NT2/D1 (cell line): ENCODE measurements at regions not wholly inside any gene's neighbourhood (a gene's known extent, or its start where the extent isn't known, plus 50 kb on each side); places are given as distances from the start of the nearest gene placed in this dataset.

ENCODE experiments used
- SUZ12 ChIP-seq: IDR thresholded peaks from 2 replicates; pipeline ENCODE4 v1.6.1; 2011; ENCODE audit not compliant: insufficient read length, insufficient read depth; ENCODE audit errors: extremely low read depth
- YY1 ChIP-seq: IDR thresholded peaks from 2 replicates; pipeline ENCODE4 v1.6.1; 2011; ENCODE audit not compliant: insufficient read length, insufficient read depth
- ZNF274 ChIP-seq: IDR thresholded peaks from 2 replicates; pipeline ENCODE4 v1.6.1; 2011; ENCODE audit warnings: mild to moderate bottlenecking, low read depth, low read length

DNA sequence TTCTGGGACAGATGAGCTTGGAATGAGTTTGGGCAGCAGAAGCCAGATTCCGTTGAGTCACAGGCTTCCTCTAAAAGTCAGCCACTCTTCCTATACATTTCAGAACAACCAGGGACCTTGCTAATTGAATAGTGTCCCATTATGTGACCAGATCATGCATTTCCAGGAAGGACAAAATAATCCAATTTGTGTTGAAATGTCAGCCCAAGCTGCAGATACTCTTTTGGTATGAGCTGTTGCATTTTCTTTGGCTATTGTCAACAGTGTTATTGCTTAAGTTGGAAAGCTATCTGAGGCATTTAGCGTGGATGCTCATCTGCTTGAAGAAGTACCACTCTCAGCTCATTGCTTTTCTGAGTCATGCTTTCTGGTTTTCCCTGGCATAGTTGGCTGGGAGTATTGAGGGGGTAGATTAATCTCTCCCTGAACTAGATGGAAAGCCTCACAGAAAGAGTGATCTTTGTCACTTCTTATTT, 223.7 kb upstream of the HABP2 start:
- TF ChIP-seq ZNF274 = no peak
- no peak for TF ChIP-seq YY1
- no peak for TF ChIP-seq SUZ12
